Renal cortical epithelial cell (primary cell): ENCODE measurements at regions not wholly inside any gene's neighbourhood (a gene's known extent, or its start where the extent isn't known, plus 50 kb on each side); places are given as distances from the start of the nearest gene placed in this dataset.
"Not testable (repeated sequence)": the region's sequence is repeated elsewhere in the genome, so short reads cannot be mapped to it uniquely, and the experiment has no call there.

Experiments
- DNase-seq: peaks from one replicate; pipeline ENCODE4 v3.0.0-alpha.2; 2011; ENCODE audit warnings: low read depth

GRCh38 chr1:213782941-213783672 lies 204.7 kb upstream of the PROX1 start:
- DNase-seq = no peak

DNA sequence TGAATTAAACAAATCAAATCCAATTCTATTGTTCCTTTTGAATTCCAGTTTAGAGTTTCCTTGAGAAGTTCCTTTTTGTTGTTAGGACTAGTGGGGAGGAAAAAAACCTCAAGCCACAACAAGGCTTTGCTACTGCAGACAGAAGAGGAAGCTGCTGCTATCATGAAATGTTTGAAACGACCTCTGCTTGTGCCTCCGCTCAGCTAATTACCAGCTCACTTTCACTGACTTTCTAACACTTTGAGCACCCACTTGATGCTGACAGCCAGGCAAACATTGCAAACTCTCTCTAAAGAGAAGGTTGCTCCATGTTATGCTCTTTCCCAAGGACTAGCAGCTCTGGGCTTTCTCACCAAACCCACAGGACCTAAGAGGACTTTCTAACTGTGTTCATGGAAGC lies 203.9 kb upstream of the PROX1 start:
- DNase-seq = no peak

GRCh38 chr1:213786683-213787082 lies 201.1 kb upstream of the PROX1 start:
- no peak for DNase-seq

DNA sequence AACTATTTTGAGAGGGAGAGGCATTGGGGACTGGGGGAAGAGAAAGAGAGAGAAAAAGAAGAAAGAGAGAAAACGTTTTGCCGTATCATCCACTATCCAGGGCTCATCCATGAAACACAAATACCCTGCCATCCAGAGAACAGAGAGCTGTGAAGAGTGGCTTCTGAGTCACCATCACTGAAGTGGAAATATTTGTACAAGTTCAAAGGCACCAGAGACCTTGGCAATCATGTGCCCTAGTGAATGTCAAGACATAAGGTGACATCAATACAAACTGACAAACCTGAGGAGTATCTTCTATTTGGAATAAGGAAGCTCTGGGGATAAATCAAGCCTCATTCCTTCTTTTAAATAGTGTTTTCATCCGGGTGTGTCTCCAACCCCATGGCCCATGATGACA lies 197.2 kb upstream of the PROX1 start:
- no peak for DNase-seq

DNA sequence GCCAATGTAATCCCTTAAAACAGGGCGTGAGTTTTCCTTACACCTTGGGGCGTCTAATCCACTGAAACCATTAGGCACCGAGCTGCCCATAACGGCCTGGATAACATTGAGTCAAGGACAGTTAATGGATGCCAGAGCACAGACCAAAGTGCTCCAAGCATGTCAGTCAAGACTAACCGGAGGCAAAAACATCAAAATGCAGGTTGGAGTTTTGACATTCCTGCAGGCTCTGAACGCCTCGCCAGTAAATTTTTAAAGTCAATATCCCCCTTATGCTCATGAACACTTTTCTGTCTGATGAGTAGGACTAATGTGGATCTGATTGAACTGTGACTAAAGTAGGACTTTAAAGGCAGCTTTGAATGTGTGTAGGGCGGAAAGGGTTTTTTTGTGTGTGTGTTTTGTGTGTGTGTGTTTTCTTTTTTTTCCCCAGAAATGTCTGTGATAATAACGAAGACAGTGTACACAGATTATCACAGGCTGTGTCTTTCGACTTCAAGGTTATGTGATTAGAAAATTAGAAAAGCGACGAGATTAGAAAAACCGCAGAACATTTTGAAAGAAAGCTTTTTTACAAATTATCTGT lies 194.2 kb upstream of the PROX1 start:
- DNase-seq = no peak

DNA sequence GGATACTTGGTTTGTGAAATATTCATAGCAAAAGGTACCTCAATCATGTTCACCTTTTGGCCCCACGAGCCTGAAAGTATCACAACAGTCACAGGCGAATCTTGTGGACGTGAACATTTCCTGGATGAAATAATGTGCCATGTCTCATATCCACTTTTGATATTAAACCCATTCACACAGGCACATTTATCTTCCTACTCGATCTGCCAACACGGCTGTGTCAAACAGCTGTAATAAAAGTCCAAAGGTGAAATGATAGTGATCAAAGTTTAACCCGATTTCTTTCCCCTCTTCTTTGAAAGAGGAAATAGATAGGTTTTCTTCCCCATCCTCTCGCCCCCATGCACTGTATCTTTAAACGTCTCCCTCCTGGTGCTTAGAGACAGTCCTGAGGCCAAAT lies 191.2 kb upstream of the PROX1 start:
- no peak for DNase-seq

GRCh38 chr1:213808288-213808687 lies 179.5 kb upstream of the PROX1 start:
- DNase-seq = not testable (repeated sequence)

- DNase-seq = no peak
These were observed 170.6 kb upstream of the PROX1 start for GRCh38 chr1:213817156-213817555.

- peak; percentile 6 for DNase-seq
These were observed 167.2 kb upstream of the PROX1 start for GRCh38 chr1:213820362-213821149.

- DNase-seq = peak; percentile 9
These were observed 166.4 kb upstream of the PROX1 start for GRCh38 chr1:213821175-213821942.

DNA sequence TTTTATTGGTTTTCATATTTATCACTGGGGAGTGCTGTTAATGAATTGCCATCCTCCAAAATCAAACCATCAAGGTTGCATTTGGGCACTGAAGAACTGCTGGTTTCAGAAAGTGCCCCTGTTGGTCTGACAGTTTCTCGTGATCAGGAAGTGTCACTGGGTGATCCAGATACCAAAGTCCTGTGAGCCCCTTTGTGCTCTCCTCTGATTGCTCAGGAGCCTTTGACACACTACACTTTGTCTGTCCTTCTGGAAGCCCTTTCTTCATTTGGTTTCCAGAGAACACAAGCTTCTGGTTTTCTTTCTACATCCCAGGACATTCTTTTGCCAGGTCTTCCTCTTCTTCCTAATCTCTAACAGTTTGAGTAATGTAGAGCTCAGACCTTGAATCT lies 165.8 kb upstream of the PROX1 start:
- DNase-seq = no peak

DNA sequence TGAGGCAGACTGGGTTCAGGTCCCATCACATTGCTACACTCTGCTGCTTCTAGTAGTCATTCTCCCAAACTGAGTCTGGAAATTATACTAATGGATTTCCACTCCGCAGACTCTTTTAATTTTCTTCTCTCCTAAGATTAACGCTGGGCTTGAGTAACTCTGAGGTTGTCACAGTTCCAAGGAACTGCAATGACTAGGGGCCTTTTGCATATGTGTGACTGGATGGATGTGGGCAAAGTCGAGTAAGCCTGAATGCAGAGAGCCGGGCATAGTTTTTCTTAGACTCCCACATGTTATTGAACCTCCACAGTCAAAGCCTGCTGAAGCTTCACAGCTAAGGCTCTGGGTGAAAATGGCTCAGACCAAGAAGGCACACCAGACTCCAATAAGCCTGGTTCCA lies 160.9 kb upstream of the PROX1 start:
- DNase-seq = peak; percentile 7

- DNase-seq = no peak
These were observed 158.9 kb upstream of the PROX1 start for GRCh38 chr1:213828867-213829266.

- no peak for DNase-seq
These were observed 158.0 kb upstream of the PROX1 start for GRCh38 chr1:213829780-213830179.

- DNase-seq = no peak
These were observed 157.4 kb upstream of the PROX1 start for GRCh38 chr1:213830371-213830770.

- no peak for DNase-seq
These were observed 147.2 kb upstream of the PROX1 start for GRCh38 chr1:213840575-213840974.

GRCh38 chr1:213844632-213845031 lies 143.1 kb upstream of the PROX1 start:
- no peak for DNase-seq

DNA sequence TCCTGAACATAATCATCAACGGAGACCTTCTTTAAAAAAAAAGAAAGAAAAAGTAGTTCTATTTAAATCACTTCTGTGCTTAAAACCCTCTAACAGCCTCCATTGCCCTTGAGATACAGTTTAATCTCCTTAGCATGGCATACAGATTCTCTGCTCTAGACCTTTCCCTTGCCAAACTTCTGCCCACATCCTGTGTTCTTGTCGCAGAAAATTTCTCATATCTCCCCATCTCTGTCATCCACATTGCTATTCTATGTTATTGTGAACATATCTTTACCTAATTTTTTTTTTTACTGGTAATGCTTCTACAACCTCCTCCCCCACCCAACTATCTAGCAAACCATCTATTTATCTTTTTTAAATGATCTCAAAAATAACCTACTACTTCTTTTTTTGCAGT lies 135.7 kb upstream of the PROX1 start:
- no peak for DNase-seq

DNA sequence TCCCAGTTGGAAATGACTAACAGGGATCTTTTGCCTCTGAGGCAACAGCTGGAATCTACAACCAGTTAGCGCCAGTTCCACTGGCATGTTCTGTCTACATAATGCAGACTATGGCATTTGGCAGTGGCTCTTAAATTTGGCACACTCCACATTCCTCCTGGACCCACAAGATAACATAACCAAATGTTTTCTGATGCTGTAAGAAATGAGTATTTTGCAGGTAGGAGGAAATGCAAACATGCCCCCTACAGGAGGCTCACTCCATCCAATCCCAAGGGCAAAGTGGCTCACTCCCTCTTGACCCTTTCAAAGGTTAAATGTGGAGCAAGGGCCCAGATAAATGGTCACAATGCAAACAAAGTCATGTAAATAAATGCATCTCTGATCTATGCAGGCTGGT lies 129.2 kb upstream of the PROX1 start:
- no peak for DNase-seq

DNA sequence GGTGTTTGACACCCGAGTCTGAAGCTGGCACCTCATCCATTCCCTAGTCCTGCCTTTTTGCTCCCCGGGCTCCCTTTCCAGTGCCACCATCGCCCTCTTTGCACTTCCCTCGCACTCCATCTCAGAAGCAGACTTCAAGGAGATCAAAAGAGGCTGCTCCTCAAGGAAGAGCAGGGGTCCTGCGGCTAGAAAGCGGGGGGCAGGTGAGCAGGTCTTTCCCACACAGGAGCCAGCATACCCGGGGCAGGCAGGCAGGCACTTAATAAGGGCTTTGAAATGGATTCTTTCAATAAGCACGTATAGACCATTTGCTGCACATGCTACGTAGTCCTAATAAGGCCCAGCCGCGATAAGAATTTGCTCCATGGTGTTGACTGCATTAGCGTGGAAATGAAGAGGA lies 125.9 kb upstream of the PROX1 start:
- no peak for DNase-seq

DNA sequence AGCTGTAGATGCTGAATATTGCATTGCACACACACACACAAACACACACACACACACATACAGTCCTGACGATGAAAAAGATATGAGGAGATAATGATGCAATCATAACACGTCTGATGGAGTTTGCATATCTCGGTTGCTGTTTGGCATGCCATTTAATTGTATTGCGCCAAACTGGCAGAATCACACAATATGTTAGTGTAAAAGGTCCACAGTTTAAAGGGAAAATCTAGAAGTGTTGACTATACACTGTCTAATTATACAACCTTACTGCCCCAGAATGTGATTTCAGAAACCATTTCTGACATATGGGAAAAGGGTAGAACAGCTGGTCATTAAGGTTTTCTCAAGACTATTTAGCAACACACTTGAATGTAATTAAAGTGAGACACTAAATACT lies 123.7 kb upstream of the PROX1 start:
- DNase-seq = no peak

GRCh38 chr1:213868482-213868881 lies 119.3 kb upstream of the PROX1 start:
- DNase-seq = no peak
